ENCODE measurements at regions not wholly inside any gene's neighbourhood (a gene's known extent, or its start where the extent isn't known, plus 50 kb on each side); places are given as distances from the start of the nearest gene placed in this dataset.

DNA sequence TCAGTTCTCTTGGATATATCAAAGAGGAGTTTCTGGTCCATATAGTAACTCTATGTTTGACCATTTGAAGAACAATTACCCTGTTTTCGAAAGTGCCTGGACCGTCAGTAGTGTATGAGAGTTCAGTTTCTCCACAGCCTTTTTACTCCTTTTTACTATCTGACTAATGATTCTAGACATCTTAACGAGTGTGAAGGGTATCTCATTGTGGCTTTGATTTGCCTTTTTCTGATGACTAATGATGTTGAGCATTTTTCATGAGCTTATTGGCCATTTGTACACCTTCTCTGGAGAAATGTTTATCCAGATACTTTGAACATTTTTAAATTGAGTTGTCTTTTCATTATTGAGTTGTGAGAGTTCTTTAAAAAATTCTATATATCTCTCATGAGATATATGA is 114.9 kb upstream of the ATXN1 start:
- no peak overlapping the region for H3K4me3 ChIP-seq
- intact Hi-C loops (cut with DNase I; ENCODE audit: low total_unique reads): no loop called here
- no peaks in the 10 kb centered on the region for H3K27me3 ChIP-seq
- DNase-seq: no peak
- WGBS, 2 donors: 74 to 79% methylated on average over 3 of the region's 3 CpGs
- H3K27ac ChIP-seq: no peak overlapping the region
- no peaks in the 10 kb centered on the region for H3K9me3 ChIP-seq
- H3K36me3 ChIP-seq (ENCODE audit: low read depth, missing control alignments): no peaks in the 10 kb centered on the region
- H3K4me1 ChIP-seq: no peaks in the 10 kb centered on the region
- no peak for TF ChIP-seq POLR2A (IDR thresholded peaks at IDR 0.05)
- TF ChIP-seq, protein P1, sequence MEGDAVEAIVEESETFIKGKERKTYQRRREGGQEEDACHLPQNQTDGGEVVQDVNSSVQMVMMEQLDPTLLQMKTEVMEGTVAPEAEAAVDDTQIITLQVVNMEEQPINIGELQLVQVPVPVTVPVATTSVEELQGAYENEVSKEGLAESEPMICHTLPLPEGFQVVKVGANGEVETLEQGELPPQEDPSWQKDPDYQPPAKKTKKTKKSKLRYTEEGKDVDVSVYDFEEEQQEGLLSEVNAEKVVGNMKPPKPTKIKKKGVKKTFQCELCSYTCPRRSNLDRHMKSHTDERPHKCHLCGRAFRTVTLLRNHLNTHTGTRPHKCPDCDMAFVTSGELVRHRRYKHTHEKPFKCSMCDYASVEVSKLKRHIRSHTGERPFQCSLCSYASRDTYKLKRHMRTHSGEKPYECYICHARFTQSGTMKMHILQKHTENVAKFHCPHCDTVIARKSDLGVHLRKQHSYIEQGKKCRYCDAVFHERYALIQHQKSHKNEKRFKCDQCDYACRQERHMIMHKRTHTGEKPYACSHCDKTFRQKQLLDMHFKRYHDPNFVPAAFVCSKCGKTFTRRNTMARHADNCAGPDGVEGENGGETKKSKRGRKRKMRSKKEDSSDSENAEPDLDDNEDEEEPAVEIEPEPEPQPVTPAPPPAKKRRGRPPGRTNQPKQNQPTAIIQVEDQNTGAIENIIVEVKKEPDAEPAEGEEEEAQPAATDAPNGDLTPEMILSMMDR (IDR thresholded peaks at IDR 0.05): no peak

DNA sequence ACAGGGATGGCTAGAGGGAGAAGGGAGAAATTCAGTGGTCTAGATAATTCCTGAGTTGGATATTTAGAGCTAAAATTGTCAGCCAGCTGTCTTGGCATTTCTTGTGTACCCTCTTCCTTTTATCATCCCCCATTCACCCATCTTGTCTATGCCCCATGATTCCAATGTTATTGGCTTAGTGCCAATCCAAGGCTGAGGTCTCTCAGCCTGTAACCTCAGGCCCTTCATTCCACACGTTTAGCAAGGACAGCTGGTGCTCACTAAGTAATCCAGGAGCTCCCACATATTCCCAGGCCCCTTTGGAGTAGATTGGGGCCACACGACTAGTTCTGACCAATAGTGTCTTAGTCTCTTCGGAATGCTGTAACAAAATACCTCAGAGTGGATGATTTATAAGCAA is 112.4 kb upstream of the ATXN1 start:
- H3K4me3 ChIP-seq: no peak overlapping the region
- intact Hi-C loops (cut with DNase I; ENCODE audit: low total_unique reads): no loop called here
- DNase-seq: no peak
- TF ChIP-seq, protein P1 (IDR thresholded peaks at IDR 0.05): no peak
- TF ChIP-seq POLR2A (IDR thresholded peaks at IDR 0.05): no peak
- H3K27me3 ChIP-seq: no peaks in the 10 kb centered on the region
- H3K36me3 ChIP-seq (ENCODE audit: low read depth, missing control alignments): no peaks in the 10 kb centered on the region
- 50 to 59% methylated on average over 3 of the region's 3 CpGs for WGBS, 2 donors
- H3K27ac ChIP-seq: no peak overlapping the region
- H3K9me3 ChIP-seq: no peaks in the 10 kb centered on the region
- H3K4me1 ChIP-seq: no peaks in the 10 kb centered on the region

DNA sequence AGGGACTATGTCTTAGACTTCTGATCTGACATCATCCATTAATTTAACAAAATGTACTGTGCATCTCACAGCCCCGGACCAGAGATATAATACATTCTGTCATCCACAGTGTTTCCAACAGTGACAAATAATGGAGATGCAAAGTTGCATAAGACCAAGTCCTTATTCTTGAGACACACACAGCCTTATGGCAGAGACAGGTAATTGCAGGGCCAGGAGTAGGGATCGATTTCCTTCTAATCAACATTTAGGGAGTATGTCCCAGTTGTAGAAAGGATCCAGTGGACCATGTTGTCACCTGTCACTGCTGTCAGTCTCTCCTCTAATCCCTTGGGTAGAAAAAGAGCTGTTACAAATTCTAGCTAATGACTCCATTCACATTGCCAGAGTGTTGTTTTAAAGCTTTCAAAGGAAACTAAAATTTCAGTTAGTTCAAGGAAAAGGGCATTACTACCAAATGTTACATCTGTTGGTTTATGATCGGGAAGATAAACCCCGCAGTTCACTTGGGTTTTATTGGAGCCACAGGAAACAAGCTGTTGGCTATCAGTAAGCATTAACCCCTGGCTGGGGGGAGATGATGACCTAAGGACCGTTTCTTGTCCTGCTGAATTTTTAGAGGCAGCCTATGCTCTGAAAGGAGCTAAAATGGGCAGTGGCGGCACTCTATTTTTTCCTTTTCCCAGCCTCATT is 111.4 kb upstream of the ATXN1 start:
- DNase-seq: no peak

DNA sequence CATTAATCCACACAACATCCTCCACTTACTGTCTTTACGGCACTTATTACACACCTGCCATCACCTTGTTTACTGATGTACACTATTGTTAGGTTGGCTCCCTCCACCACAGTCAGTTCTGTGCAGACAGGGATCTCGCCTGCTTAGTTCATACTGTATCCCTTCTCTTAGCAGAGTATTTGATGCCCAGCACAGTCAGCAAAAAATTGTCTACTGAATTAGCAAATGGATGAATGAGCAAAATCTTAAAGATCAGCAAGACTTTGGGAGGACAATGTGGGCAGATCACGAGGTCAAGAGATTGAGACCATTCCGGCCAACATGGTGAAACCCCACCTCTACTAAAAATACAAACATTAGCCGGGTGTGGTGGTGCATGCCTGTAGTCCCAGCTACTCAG is 109.8 kb upstream of the ATXN1 start:
- Histone ChIP-seq H3K9me3 (no peaks in the 10 kb centered on the region), H3K27me3 (no peaks in the 10 kb centered on the region), H3K36me3 (ENCODE audit: low read depth, missing control alignments) (no peaks in the 10 kb centered on the region), H3K4me1 (no peaks in the 10 kb centered on the region), H3K4me3 (no peak overlapping the region), H3K27ac (no peak overlapping the region)
- no peak for DNase-seq
- intact Hi-C loops (cut with DNase I; ENCODE audit: low total_unique reads): no loop called here
- 91 to 93% methylated on average over 5 of the region's 5 CpGs for WGBS, 2 donors
- TF ChIP-seq, protein P1 (IDR thresholded peaks at IDR 0.05): no peak
- TF ChIP-seq POLR2A (IDR thresholded peaks at IDR 0.05): no peak

More for the DNA sequence above, 111.4 kb upstream of the ATXN1 start:
- Histone ChIP-seq H3K27me3 (no peaks in the 10 kb centered on the region), H3K36me3 (ENCODE audit: low read depth, missing control alignments) (no peaks in the 10 kb centered on the region), H3K27ac (no peak overlapping the region), H3K4me3 (no peak overlapping the region), H3K4me1 (no peaks in the 10 kb centered on the region), H3K9me3 (no peaks in the 10 kb centered on the region)
- TF ChIP-seq POLR2A (IDR thresholded peaks at IDR 0.05): no peak
- TF ChIP-seq, protein P1 (IDR thresholded peaks at IDR 0.05): no peak
- 42 to 65% methylated on average over 6 of the region's 6 CpGs for WGBS, 2 donors
- intact Hi-C loops (cut with DNase I; ENCODE audit: low total_unique reads): no loop called here

DNA sequence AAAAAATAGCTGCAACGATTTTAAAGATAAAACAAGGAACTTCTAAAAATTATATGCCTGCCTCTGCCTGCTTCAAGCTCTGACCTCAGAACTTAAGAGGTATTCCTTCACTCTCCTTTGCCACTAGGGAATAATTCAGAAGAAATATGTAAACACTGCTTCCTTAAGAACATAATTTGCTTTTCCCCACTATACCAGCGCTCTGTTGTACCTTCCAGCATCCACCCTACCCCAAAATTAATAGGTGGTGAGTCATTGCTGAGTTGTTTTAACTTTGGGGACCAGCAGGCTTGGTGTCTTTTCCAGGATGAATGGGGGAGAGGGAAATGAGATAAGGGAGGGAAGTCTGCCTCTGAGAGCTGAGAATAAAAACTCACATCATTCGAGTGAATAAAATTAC is 107.7 kb upstream of the ATXN1 start:
- Histone ChIP-seq H3K27ac (no peak overlapping the region), H3K27me3 (no peaks in the 10 kb centered on the region), H3K4me1 (no peaks in the 10 kb centered on the region), H3K36me3 (ENCODE audit: low read depth, missing control alignments) (no peaks in the 10 kb centered on the region), H3K9me3 (no peaks in the 10 kb centered on the region), H3K4me3 (no peak overlapping the region)
- no peak for DNase-seq
- 63 to 68% methylated on average over 3 of the region's 3 CpGs for WGBS, 2 donors
- intact Hi-C loops (cut with DNase I; ENCODE audit: low total_unique reads): no loop called here
- TF ChIP-seq, protein P1 (IDR thresholded peaks at IDR 0.05): no peak
- TF ChIP-seq POLR2A (IDR thresholded peaks at IDR 0.05): no peak

All from testis (tissue), 2 donors.